ENCODE measurements at regions not wholly inside any gene's neighbourhood (a gene's known extent, or its start where the extent isn't known, plus 50 kb on each side); places are given as distances from the start of the nearest gene placed in this dataset.

DNA sequence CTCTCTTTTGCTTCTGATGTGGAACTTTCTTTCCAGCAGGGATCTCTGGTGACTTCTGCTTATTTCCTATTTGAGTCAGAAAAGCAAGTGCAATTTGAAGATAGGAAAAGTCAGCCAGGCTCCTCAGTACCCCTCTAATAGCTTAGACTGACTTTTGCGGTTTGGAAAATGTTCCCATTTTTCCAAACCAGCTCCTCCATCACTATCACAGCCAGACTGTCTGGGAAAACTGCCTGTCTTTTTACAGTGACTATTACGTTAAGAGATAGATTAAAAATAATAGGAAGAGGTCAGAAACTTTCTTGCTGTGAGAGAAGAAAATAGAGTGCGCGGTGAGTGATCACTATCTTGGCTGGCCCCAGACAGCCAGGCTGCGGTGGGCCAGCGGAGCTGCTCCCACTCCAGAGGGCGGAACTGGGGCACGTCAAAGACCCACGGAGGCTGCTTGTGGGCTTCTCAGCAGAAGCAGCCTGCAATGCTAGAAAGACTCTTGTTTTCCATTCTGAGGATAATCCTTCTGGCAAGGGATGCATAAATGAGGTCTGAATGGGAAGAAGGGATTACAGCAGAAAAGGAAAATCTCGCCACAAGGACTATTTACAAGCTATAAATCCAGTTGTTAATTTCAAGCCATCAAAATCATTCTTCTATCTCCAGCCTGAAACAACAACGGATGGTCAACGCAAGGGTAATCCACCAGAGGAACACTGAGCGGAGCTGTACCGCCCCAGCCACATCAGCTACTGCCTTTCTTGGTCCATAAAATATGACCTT is 151.0 kb upstream of the MSX2 start:
- peaks cover 4% of the 10 kb centered on the region for H3K36me3 Mint-ChIP-seq (ENCODE audit: insufficient read depth, unreplicated experiment)
- no peak for TF ChIP-seq CTCF (IDR thresholded peaks at IDR 0.05; ENCODE audit: unreplicated experiment)
- peaks cover 2% of the 10 kb centered on the region for H3K9me3 Mint-ChIP-seq (ENCODE audit: low read depth, unreplicated experiment)
- H3K4me3 Mint-ChIP-seq (ENCODE audit: low read depth, unreplicated experiment), result no peak overlapping the region
- intact Hi-C loops (cut with micrococcal nuclease; ENCODE audit: unreplicated experiment), result no loop called here
- CTCF ChIA-PET, result no interaction called here
- BruUV-seq (replicated peaks), result no TSS peak
- H3K27me3 Mint-ChIP-seq (ENCODE audit: unreplicated experiment), result no peaks in the 10 kb centered on the region
- no peak for DNase-seq
- H3K27ac Mint-ChIP-seq (ENCODE audit: unreplicated experiment), result no peak overlapping the region
- peaks cover 14% of the 10 kb centered on the region for H3K4me1 Mint-ChIP-seq (ENCODE audit: low read depth, unreplicated experiment)

- H3K27ac Mint-ChIP-seq (ENCODE audit: unreplicated experiment), result no peak overlapping the region
- CTCF ChIA-PET, result interaction anchor here (0.6 kb wide), 1 partner anchor 148 kb away, joined by 3 read pairs; no protein-coding TSS in a partner anchor
Measured at GRCh38 chr5:174575043-174575442, 149.3 kb upstream of the MSX2 start.

GRCh38 chr5:174576042-174576441 is 148.3 kb upstream of the MSX2 start:
- intact Hi-C loops (cut with micrococcal nuclease; ENCODE audit: unreplicated experiment), result no loop called here
- no peak overlapping the region for H3K27ac Mint-ChIP-seq (ENCODE audit: unreplicated experiment)
- peaks cover 4% of the 10 kb centered on the region for H3K36me3 Mint-ChIP-seq (ENCODE audit: insufficient read depth, unreplicated experiment)
- no peak for TF ChIP-seq CTCF (IDR thresholded peaks at IDR 0.05; ENCODE audit: unreplicated experiment)
- CTCF ChIA-PET, result no interaction called here
- H3K4me1 Mint-ChIP-seq (ENCODE audit: low read depth, unreplicated experiment), result peaks cover 14% of the 10 kb centered on the region
- no peaks in the 10 kb centered on the region for H3K27me3 Mint-ChIP-seq (ENCODE audit: unreplicated experiment)
- H3K9me3 Mint-ChIP-seq (ENCODE audit: low read depth, unreplicated experiment), result no peaks in the 10 kb centered on the region
- no peak overlapping the region for H3K4me3 Mint-ChIP-seq (ENCODE audit: low read depth, unreplicated experiment)
- DNase-seq, result no peak
- BruUV-seq (replicated peaks), result no TSS peak

More at GRCh38 chr5:174575043-174575442, 149.3 kb upstream of the MSX2 start:
- TF ChIP-seq CTCF (IDR thresholded peaks at IDR 0.05; ENCODE audit: unreplicated experiment), result no peak
- no peak overlapping the region for H3K4me3 Mint-ChIP-seq (ENCODE audit: low read depth, unreplicated experiment)
- H3K9me3 Mint-ChIP-seq (ENCODE audit: low read depth, unreplicated experiment), result no peaks in the 10 kb centered on the region
- no peak for DNase-seq
- intact Hi-C loops (cut with micrococcal nuclease; ENCODE audit: unreplicated experiment), result no loop called here
- H3K27me3 Mint-ChIP-seq (ENCODE audit: unreplicated experiment), result no peaks in the 10 kb centered on the region
- H3K4me1 Mint-ChIP-seq (ENCODE audit: low read depth, unreplicated experiment), result peaks cover 14% of the 10 kb centered on the region
- H3K36me3 Mint-ChIP-seq (ENCODE audit: insufficient read depth, unreplicated experiment), result peaks cover 4% of the 10 kb centered on the region
- no TSS peak for BruUV-seq (replicated peaks)

DNA sequence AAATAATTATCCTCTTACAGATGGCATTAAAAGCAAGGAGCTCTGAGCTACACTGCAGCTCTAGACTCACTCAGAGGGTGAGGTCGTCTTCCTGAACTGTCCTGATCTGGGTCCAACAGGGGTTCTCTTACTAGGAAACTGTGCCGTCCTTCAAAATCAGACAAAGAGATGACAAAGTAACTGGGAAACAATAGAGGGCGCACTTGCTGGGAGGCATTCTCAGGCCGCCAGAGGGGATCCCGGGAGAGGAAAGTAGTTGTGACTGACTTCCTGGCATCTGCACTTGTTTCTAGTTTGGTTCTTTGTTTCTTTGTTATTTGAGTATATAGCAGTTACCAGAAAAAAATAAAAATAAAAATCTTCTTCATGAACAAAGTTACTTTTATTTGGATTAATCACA is 142.9 kb upstream of the MSX2 start:
- peak; percentile 35 for TF ChIP-seq CTCF (IDR thresholded peaks at IDR 0.05; ENCODE audit: unreplicated experiment)
- Mint-ChIP-seq H3K9me3 (ENCODE audit: low read depth, unreplicated experiment) (no peaks in the 10 kb centered on the region), H3K27me3 (ENCODE audit: unreplicated experiment) (no peaks in the 10 kb centered on the region), H3K36me3 (ENCODE audit: insufficient read depth, unreplicated experiment) (no peaks in the 10 kb centered on the region), H3K4me1 (ENCODE audit: low read depth, unreplicated experiment) (peaks cover 8% of the 10 kb centered on the region), H3K4me3 (ENCODE audit: low read depth, unreplicated experiment) (no peak overlapping the region), H3K27ac (ENCODE audit: unreplicated experiment) (no peak overlapping the region)
- intact Hi-C loops (cut with micrococcal nuclease; ENCODE audit: unreplicated experiment), result loop anchor here (2.0 to 5.0 kb wide), 2 partner anchors 143 to 211 kb away; partner anchors contain the start of gene MSX2
- no TSS peak for BruUV-seq (replicated peaks)
- CTCF ChIA-PET, result interaction anchor here (1.0 kb wide), 1 partner anchor 55 kb away, joined by 4 read pairs; no protein-coding TSS in a partner anchor
- DNase-seq, result peak; percentile 69

Data from Calu3 (cell line).